ENCODE measurements at regions not wholly inside any gene's neighbourhood (a gene's known extent, or its start where the extent isn't known, plus 50 kb on each side); places are given as distances from the start of the nearest gene placed in this dataset.
"Not testable (repeated sequence)": the region's sequence is repeated elsewhere in the genome, so short reads cannot be mapped to it uniquely, and the experiment has no call there.

DNA sequence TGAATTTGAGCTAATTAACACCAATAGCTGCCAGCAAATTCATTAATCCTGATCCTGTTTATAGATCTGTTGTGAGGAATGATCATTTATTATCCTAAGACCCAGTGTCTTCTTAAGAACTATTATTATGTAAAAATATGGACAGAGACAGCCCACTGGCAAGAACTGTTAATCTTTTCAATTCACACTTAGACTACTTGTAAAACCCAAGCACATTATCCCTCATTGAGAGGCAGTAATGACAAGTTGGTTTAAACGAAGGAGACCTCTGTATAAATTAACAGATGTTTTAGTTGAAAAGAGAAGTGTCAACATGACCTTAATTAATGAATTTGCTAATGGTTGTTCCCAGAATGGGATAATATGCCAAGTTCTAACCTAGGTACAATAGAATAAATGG lies 270.3 kb upstream of the IZUMO3 start:
- TF ChIP-seq, protein P1, sequence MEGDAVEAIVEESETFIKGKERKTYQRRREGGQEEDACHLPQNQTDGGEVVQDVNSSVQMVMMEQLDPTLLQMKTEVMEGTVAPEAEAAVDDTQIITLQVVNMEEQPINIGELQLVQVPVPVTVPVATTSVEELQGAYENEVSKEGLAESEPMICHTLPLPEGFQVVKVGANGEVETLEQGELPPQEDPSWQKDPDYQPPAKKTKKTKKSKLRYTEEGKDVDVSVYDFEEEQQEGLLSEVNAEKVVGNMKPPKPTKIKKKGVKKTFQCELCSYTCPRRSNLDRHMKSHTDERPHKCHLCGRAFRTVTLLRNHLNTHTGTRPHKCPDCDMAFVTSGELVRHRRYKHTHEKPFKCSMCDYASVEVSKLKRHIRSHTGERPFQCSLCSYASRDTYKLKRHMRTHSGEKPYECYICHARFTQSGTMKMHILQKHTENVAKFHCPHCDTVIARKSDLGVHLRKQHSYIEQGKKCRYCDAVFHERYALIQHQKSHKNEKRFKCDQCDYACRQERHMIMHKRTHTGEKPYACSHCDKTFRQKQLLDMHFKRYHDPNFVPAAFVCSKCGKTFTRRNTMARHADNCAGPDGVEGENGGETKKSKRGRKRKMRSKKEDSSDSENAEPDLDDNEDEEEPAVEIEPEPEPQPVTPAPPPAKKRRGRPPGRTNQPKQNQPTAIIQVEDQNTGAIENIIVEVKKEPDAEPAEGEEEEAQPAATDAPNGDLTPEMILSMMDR (IDR thresholded peaks at IDR 0.05; ENCODE audit: control extremely low read depth, extremely low read depth, low read depth, missing control alignments): no peak
- DNase-seq (ENCODE audit: extremely low spot score): no peak
- ChIA-PET POLR2A (no interaction called here), CTCF (no interaction called here)

- ChIA-PET CTCF (no interaction called here), POLR2A (no interaction called here)
- no peak for DNase-seq (ENCODE audit: extremely low spot score)
- TF ChIP-seq, protein P1 (IDR thresholded peaks at IDR 0.05; ENCODE audit: control extremely low read depth, extremely low read depth, low read depth, missing control alignments): no peak
Observed at GRCh38 chr9:24801344-24801743, 255.6 kb upstream of the IZUMO3 start.

DNA sequence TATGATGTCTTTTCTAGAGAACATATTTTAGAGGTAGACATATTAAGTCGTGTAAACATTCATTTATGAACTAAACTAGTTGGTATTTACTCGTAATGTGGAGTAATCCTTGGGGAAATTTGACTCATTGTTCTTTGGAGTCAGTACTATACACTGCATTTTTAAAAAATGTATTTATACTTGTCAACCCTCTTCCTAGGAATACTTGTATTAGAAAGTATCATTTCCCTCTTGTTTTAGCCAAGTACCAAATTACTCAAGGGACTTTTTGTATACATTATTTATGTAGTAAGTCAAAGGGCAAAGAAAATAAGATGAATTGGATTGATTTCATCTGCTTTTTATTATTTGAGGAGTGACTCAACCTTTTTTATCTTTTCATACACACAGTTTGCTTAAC lies 248.1 kb upstream of the IZUMO3 start:
- DNase-seq (ENCODE audit: extremely low spot score): no peak
- POLR2A ChIA-PET: no interaction called here
- CTCF ChIA-PET: no interaction called here
- TF ChIP-seq, protein P1 (IDR thresholded peaks at IDR 0.05; ENCODE audit: control extremely low read depth, extremely low read depth, low read depth, missing control alignments): no peak

DNA sequence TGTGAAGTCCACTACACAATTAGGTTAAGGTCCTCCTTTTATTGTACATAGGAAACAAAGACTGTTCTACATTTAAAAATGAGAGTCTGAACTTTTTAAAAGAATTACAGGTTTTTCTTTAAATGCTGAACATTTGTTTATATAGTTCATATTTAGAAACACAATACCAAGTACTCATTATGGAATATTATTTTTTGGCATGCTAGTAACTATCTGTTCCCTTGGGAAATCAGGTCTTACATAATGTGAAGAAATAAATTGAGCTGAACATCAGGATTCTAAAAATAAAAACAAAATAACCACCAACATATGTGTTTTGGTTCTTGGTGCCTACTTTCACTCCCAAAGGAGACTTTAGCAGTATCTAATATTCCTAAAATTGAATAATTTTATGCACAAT lies 230.5 kb upstream of the IZUMO3 start:
- TF ChIP-seq, protein P1 (IDR thresholded peaks at IDR 0.05; ENCODE audit: control extremely low read depth, extremely low read depth, low read depth, missing control alignments): no peak
- POLR2A ChIA-PET: no interaction called here
- CTCF ChIA-PET: no interaction called here
- DNase-seq (ENCODE audit: extremely low spot score): no peak

- CTCF ChIA-PET; DNase-seq (ENCODE audit: extremely low spot score); POLR2A ChIA-PET: not testable (repeated sequence)
Observed at GRCh38 chr9:24774199-24774598, 228.5 kb upstream of the IZUMO3 start.

DNA sequence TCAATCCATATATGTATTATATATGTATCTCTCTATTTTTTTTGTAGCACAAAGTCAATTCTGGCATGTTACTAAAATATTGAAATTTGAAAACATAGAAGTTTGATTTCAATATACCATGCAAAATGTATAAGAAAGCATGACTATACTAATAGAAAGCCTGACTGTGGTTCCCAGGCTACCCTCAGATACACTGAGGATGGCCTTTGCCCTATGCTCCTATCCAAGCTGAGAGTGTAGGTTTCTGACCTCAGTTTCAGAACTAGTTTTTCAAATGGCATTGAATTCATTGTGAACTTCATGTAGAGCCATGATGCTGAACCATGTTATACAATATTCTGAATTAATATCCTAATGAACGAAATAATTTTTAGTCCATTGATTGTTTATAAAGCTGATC lies 220.4 kb upstream of the IZUMO3 start:
- ChIA-PET POLR2A (no interaction called here), CTCF (interaction anchor here (0.9 to 1.0 kb wide), 2 partner anchors 12 to 15 kb away, joined by 3 to 5 read pairs; no protein-coding TSS in a partner anchor)
- no peak for DNase-seq (ENCODE audit: extremely low spot score)
- TF ChIP-seq, protein P1 (IDR thresholded peaks at IDR 0.05; ENCODE audit: control extremely low read depth, extremely low read depth, low read depth, missing control alignments): no peak

- ChIA-PET POLR2A (no interaction called here), CTCF (no interaction called here)
- DNase-seq (ENCODE audit: extremely low spot score): no peak
- TF ChIP-seq, protein P1 (IDR thresholded peaks at IDR 0.05; ENCODE audit: control extremely low read depth, extremely low read depth, low read depth, missing control alignments): no peak
Observed at GRCh38 chr9:24765025-24765756, 219.5 kb upstream of the IZUMO3 start.

Measured in GM10248 (cell line).